ENCODE measurements at regions not wholly inside any gene's neighbourhood (a gene's known extent, or its start where the extent isn't known, plus 50 kb on each side); places are given as distances from the start of the nearest gene placed in this dataset.

DNA sequence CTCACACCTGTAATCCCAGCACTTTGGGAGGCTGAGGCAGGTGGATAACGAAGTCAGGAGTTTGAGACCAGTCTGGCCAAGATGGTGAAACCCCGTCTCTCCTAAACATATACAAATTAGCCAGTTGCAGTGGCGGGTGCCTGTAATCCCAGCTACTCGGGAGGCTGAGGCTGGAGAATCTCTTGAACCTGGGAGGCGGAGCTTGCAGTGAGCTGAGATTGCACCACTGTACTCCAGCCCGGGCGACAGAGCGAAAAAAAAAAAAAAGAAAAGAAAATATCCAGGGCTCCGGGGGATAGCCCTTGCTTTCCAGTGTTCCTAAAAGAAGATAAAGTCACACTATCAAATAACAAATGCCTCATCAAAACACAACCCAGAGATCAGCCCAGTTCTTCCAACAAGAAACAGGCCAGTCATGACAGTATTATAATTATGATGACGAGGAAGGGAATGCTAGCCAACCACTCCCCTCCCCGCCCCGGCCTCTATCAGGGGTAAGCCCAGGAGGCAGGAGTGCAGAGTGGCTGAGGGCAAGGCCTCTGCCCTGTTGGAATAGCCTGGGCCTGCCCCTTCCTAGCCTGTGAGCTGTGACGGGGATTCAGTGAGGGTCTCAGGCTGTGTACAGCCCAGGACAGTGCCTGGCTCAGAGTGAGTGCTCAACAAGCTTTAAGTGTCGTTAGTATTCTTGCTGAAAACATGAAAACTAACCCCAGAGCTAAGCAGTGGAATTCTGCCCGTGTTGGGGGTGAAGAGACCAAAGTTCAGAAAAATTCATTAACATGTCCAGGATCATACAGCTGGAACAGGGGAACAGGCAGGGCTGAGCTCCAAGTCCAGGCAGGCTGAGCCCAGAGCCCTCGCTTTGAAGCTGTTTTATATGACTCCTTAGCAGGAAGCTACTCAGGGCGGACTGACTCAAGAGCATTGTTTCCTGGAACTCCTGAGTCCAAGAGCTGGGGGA is 54.3 kb downstream of the FAM241B start:
- DNase-seq: no peak

DNA sequence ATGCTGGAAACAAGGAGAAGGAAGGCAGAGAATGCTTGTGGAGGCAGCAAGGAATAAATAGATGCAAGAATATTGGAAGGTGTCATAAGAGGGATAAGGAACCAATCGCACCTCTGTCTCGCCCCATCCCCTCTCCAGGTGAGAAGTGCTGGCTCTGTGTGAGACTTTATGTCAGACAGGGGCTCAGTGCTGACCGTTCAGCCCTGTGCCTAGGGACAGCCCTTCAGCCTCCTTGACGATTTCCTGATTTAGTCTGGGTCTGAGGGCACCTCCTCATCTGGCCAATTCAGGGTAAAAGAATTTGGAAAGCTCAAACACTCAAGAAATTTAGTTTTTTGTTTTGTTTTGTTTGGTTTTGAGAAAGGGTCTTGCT is 54.9 kb downstream of the FAM241B start:
- DNase-seq: no peak

- no peak for DNase-seq
Measured at GRCh38 chr10:69685426-69685801, 55.4 kb downstream of the FAM241B start.

GRCh38 chr10:69685802-69686585 is 55.9 kb downstream of the FAM241B start:
- no peak for DNase-seq

- no peak for DNase-seq
Measured at GRCh38 chr10:69686866-69687265, 56.8 kb downstream of the FAM241B start.

DNA sequence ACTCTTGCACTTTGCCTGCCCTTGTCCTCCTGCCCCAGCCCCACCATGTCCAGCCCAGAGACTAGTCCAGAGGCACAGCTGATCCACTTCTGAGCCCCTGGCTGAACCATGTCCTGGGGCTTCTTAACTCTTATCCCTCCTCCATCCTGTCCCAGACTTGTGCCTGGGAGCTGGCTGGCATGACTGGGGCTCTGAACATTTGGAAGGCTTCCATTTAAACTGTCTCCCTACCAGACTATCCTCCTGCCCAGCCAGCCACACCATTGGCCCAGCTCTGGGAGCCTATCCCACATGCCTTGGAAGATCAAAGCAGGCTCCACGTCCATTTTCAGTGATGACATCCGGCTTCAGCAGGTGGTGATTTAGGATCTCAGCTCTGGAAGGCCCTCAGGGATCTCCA is 57.4 kb downstream of the FAM241B start:
- no peak for DNase-seq

DNA sequence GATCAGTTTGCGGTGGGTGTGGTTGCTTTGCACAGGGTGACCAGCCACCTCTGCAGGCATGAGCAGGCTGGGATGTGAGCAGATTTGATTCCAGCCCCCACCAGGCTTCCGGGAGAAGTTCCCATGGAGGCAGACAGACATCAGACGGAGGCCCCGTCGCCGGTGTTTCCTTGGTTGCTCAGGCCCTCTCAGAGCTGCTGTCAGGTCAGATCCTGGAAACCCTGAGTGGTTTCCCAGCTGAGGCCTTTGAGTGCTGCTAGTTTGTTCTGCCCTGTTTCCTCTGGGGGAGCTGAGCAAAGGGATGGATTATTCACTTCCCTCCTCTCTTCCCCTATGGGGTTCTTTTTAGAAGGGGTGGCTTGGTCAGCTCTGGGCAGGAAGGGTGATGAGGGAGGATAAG is 62.2 kb downstream of the FAM241B start:
- no peak for DNase-seq

DNA sequence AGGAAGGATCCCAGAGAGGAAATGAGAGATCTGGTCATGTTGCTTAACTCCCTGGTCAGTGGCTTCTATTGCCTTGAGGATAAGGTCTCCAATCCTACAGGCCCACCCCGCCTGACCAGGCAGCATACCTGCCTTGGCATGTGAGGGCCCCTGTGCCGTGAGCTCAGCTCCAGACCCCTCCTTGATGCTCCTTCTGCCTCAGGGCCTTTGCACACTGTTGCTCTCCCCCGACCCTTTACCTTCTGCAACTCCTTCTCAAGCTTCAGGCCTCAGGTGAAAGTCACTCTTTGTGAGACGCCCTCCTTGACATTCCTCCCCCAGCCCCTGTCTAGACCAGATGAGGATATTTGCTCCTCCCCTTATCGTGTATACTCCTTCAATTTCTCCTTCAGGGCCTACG is 62.8 kb downstream of the FAM241B start:
- no peak for DNase-seq

DNA sequence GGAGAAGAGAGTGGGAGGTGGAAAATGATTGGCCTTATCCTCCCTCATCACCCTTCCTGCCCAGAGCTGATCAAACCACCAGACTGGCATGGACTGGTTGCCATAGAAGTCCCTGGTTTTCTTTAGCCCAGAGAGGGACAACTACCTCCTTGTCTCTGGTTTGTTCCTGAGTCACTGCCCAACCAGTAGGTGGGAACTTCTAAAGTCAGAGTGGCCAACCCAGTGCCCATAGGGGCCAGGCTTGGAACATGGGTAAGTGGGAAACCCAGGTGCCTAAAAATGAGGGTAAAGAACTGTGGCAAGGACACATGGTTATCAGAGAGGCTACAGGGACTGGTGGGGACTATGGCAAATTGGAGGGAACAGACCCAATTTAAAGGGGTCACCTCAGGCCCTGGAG is 63.8 kb downstream of the FAM241B start:
- DNase-seq: no peak

DNA sequence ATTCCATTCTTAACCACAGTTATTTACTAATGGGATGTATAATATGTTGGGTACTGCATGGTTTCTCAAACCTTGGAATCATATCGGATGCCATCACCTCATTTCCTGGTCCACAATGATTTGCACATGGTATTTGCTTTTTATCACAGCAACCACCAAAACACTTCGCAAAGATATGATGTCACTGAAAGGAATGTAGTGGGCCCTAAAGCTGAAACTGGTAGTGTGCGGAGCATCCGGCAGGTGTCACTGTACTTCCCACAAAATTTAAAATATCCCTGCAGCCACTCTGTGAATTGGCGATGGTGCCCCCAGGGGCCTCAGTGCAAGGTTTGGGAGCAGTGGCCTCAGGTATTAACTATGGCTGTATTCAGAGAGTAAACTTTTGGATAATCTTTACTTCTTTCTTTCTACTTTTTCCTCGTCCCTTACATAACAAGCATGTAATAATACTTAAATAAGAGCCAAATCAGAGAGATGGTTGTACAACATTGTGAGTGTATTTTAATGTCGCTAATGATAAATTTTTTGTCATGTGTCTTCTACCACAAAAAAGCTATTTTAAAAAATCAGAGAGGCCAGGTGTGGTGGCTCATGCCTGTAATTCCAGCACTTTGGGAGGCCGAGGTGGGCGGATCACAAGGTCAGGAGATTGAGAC is 66.2 kb downstream of the FAM241B start:
- peak; percentile 8 for DNase-seq

- no peak for DNase-seq
Measured at GRCh38 chr10:69697006-69697405, 67.0 kb downstream of the FAM241B start.

DNA sequence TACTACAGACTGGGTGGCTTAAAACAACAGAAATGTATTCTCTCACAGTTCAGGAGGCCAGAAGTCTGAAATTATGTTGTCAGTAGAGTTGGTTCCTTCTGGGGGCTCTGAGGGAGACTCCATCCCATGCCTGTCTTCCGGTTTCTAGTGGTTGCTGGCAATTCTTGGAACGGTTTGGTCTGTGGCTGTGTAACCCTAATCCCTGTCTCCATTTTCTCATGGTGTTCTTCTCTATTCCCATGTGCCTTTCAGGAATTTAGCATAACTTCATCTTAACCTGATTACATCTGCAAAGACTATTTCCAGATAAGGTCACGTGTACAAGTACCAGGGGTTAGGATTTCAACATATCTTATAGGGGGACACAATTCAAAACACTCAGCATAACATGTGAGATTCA is 73.2 kb downstream of the FAM241B start:
- no peak for DNase-seq

GRCh38 chr10:69703766-69704630 is 74.0 kb downstream of the FAM241B start:
- DNase-seq: no peak

- no peak for DNase-seq
Measured at GRCh38 chr10:69709366-69709941, 79.4 kb downstream of the FAM241B start.

GRCh38 chr10:69710008-69710888 is 80.2 kb downstream of the FAM241B start:
- DNase-seq: no peak

DNA sequence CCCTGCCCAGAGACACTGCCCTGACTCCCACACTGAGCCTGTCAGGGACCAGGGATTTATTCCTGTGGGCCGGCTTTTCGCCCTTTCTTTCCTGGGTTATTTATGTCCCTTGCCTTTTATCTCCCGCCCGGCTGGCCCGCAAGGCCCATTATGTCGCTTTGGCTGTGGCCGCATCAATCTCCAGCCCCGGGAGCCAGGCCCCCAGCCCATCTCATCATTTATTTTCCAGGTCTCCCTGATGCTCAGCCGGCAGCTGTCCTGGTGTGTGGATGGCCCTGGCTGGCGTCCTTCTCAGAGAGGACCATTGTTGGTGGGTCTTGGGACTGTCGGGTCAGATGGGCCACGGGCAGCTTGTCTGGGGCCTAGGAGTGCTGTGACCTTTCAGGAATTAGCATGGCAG is 82.3 kb downstream of the FAM241B start:
- no peak for DNase-seq

GRCh38 chr10:69714572-69714971 is 84.5 kb downstream of the FAM241B start:
- no peak for DNase-seq

GRCh38 chr10:69715156-69715898 is 85.3 kb downstream of the FAM241B start:
- DNase-seq: no peak

DNA sequence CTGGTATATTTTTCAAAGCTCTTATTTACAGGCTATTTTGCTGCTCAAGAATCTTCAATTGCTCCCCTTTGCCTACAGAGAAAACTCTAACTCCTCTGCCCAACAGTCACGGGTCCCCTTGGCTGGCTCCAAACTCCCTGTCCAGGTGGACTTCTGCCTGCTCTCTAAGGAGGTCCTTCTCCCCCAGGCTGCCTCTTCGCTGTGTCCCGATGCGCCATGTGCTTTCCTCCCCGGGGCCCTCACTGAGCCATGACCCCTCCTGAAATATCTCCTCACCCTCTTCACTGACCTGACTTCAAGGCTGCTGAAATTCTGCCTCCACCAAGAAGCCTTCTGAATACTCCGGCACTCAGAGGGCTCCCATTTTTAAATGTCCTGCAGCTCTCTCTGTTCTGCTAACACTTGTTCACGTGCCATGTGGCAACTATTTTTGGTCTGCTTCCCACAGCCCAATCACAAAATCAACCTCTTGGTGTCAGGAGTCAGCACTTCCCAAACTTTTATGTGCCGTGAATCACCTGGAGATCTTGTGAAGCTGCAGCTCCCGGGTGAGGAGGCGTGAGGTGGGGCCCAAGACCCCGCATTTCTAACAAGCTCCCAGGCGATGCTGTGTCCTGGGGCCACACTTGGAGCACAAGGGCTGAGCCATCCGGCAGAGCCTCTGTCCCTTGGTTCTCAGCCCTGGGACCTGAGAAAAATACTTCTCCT is 85.7 kb upstream of the COL13A1 start:
- no peak for DNase-seq
